GM23338 (cell line): ENCODE measurements at regions not wholly inside any gene's neighbourhood (a gene's known extent, or its start where the extent isn't known, plus 50 kb on each side); places are given as distances from the start of the nearest gene placed in this dataset.
"Not testable (repeated sequence)": the region's sequence is repeated elsewhere in the genome, so short reads cannot be mapped to it uniquely, and the experiment has no call there.

Experiments used
- ATAC-seq: fragments of 200-7000 bp; cut with Tn5 transposase; 3 replicates; pipeline ENCODE4 v1.9.1; 2020
- DNase-seq: peaks from one replicate; pipeline ENCODE4 v3.0.0-alpha.2; 2015; ENCODE audit warnings: low spot score
- H2AFZ ChIP-seq: fragments of 200-600 bp; sonication (generic); 2 replicates; pipeline ENCODE4 v1.8.0; 2016; ENCODE audit warnings: antibody characterized with exemption, mild to moderate bottlenecking, moderate library complexity
- H3F3A ChIP-seq: fragments of 200-600 bp; sonication (generic); replicated peaks from 2 replicates; pipeline ENCODE4 v1.8.0; 2017; ENCODE audit warnings: antibody characterized with exemption, mixed run types, low read depth
- H3K27ac ChIP-seq: fragments of 200-600 bp; sonication (generic); 2 replicates; pipeline ENCODE4 v1.6.1; 2016; ENCODE audit warnings: low read depth
- H3K27me3 ChIP-seq: fragments of 200-600 bp; sonication (generic); 2 replicates; pipeline ENCODE4 v1.8.0; 2016; ENCODE audit warnings: mild to moderate bottlenecking, mixed run types, moderate library complexity; ENCODE audit not compliant: insufficient read depth
- H3K36me3 ChIP-seq: fragments of 200-600 bp; sonication (generic); 2 replicates; pipeline ENCODE4 v1.8.0; 2016; ENCODE audit warnings: mild to moderate bottlenecking; ENCODE audit not compliant: insufficient read depth
- H3K4me1 ChIP-seq: fragments of 200-600 bp; sonication (generic); 2 replicates; pipeline ENCODE4 v1.8.0; 2016; ENCODE audit warnings: mild to moderate bottlenecking, moderate library complexity; ENCODE audit not compliant: insufficient read depth
- H3K4me2 ChIP-seq: fragments of 200-600 bp; sonication (generic); 2 replicates; pipeline ENCODE4 v1.7.1; 2017; ENCODE audit warnings: mixed run types
- H3K4me3 ChIP-seq: fragments of 200-600 bp; sonication (generic); 2 replicates; pipeline ENCODE4 v1.6.1; 2016; ENCODE audit warnings: mixed run types
- H3K79me2 ChIP-seq: fragments of 200-600 bp; sonication (generic); replicated peaks from 2 replicates; pipeline ENCODE4 v1.8.0; 2017; ENCODE audit warnings: mild to moderate bottlenecking; ENCODE audit not compliant: insufficient read depth
- H3K9me2 ChIP-seq: fragments of 200-600 bp; sonication (generic); 2 replicates; pipeline ENCODE4 v1.8.0; 2017; ENCODE audit not compliant: insufficient read depth
- H4K20me1 ChIP-seq: fragments of 200-600 bp; sonication (generic); replicated peaks from 2 replicates; pipeline ENCODE4 v1.8.0; 2017; ENCODE audit warnings: mild to moderate bottlenecking; ENCODE audit not compliant: insufficient read depth
- H3K27ac Mint-ChIP-seq: 2 replicates; pipeline ENCODE4 v1.8.0; 2020; ENCODE audit warnings: inconsistent platforms, mild to moderate bottlenecking, moderate library complexity, mixed read lengths
- H3K27me3 Mint-ChIP-seq: 3 replicates; pipeline ENCODE4 v1.8.0; 2022; ENCODE audit warnings: low read depth, mild to moderate bottlenecking, moderate library complexity, mixed read lengths, inconsistent platforms; ENCODE audit not compliant: insufficient read depth, poor library complexity
- H3K36me3 Mint-ChIP-seq: 3 replicates; pipeline ENCODE4 v1.8.0; 2021; ENCODE audit warnings: low read depth, mild to moderate bottlenecking, inconsistent platforms, moderate library complexity, mixed read lengths
- H3K4me1 Mint-ChIP-seq: 3 replicates; pipeline ENCODE4 v1.8.0; 2020; ENCODE audit warnings: mild to moderate bottlenecking, inconsistent platforms, mixed read lengths
- H3K4me3 Mint-ChIP-seq: 3 replicates; pipeline ENCODE4 v1.8.0; 2021; ENCODE audit warnings: moderate library complexity, mild to moderate bottlenecking, inconsistent platforms, mixed read lengths
- H3K9me3 Mint-ChIP-seq: 3 replicates; pipeline ENCODE4 v1.8.0; 2020; ENCODE audit warnings: moderate library complexity, mild to moderate bottlenecking, inconsistent platforms, mixed read lengths
- CREB1 ChIP-seq: fragments of 250-450 bp; sonication (Bioruptor Pico); IDR thresholded peaks from 2 replicates; pipeline ENCODE4 v1.5.0; 2020; ENCODE audit warnings: low read depth, mild to moderate bottlenecking, moderate library complexity
- EZH2 ChIP-seq: fragments of 200-600 bp; sonication (generic); IDR thresholded peaks from one replicate; pipeline ENCODE4 v1.8.0; 2017; ENCODE audit warnings: antibody characterized with exemption, mild to moderate bottlenecking, low read depth; ENCODE audit not compliant: unreplicated experiment
- EZH2phosphoT487 ChIP-seq: fragments of 200-600 bp; sonication (generic); IDR thresholded peaks from one replicate; pipeline ENCODE4 v1.8.1; 2018; ENCODE audit warnings: antibody characterized with exemption; ENCODE audit not compliant: unreplicated experiment
- JUNB ChIP-seq: IDR thresholded peaks from one replicate; pipeline ENCODE4 v1.6.1; 2016; ENCODE audit warnings: antibody characterized with exemption; ENCODE audit not compliant: unreplicated experiment
- NANOG ChIP-seq: IDR thresholded peaks from 2 replicates; pipeline ENCODE4 v1.6.1; 2016; ENCODE audit warnings: antibody characterized with exemption, borderline replicate concordance
- POLR2AphosphoS5 ChIP-seq: IDR thresholded peaks from 2 replicates; pipeline ENCODE4 v1.6.1; 2016; ENCODE audit warnings: antibody characterized with exemption, low read depth
- STAT1 ChIP-seq: IDR thresholded peaks from one replicate; pipeline ENCODE4 v1.6.1; 2016; ENCODE audit warnings: antibody characterized with exemption; ENCODE audit not compliant: unreplicated experiment
- ZNF114 ChIP-seq: fragments of 250-450 bp; sonication (Bioruptor Pico); IDR thresholded peaks from 2 replicates; pipeline ENCODE4 v1.5.0; 2020; ENCODE audit warnings: mild to moderate bottlenecking, moderate library complexity
- TF ChIP-seq, protein P1 (sequence below): fragments of 250-450 bp; sonication (Bioruptor Pico); IDR thresholded peaks from 2 replicates; pipeline ENCODE4 v1.5.0; 2020; ENCODE audit warnings: mild to moderate bottlenecking, moderate library complexity
- TF ChIP-seq, protein P2 (sequence below): IDR thresholded peaks from one replicate; pipeline ENCODE4 v1.6.1; 2018; ENCODE audit warnings: antibody characterized with exemption; ENCODE audit not compliant: unreplicated experiment
- TF ChIP-seq, protein P3 (sequence below), 2 experiments: fragments of 200-600 bp in 1 of 2; sonication (generic) in 1 of 2; conservative IDR thresholded peaks; 2 replicates each; pipeline versions ENCODE4 v1.5.1 to v1.6.1; 2016 to 2017; ENCODE audit warnings: antibody characterized with exemption in 2 of 2, low read depth in 2 of 2, mild to moderate bottlenecking in 2 of 2, moderate library complexity in 1 of 2
- TF ChIP-seq, protein P4 (sequence below): IDR thresholded peaks from 2 replicates; pipeline ENCODE4 v1.6.1; 2016; ENCODE audit warnings: antibody characterized with exemption

DNA sequence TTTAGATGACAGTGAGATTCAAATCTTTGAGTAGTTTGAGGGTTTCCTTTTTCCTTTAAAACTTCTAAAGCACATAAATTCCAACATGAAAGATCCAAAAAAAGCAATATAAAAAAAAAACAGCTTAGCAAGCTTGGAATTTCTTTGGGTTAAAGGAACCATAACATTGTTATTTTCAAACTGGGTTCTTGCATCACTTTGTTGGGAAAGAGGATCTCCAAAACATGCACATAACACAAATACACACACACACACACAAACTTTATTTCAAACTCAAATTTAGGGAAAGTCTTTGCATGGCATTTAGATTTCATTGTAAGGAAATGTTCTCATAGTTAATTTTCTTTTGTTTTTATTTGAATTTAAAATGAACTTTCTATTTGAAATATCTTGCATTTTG is 79.2 kb upstream of the COL8A1 start:
- Histone ChIP-seq H3K4me2 (no peak overlapping the region), H3K27ac (no peak overlapping the region), H3F3A (no peaks in the 10 kb centered on the region), H3K4me3 (no peak overlapping the region), H3K79me2 (no peaks in the 10 kb centered on the region), H2AFZ (no peak overlapping the region), H3K9me2 (peaks cover 12% of the 10 kb centered on the region), H3K4me1 (no peaks in the 10 kb centered on the region), H3K27me3 (no peaks in the 10 kb centered on the region), H3K36me3 (0 out of 2 replicates have a peak, but pooled peaks cover 6% of the 10 kb centered on the region), H4K20me1 (no peaks in the 10 kb centered on the region)
- DNase-seq (no peak), ATAC-seq (no peak)
- H3K4me3 Mint-ChIP-seq = no peak overlapping the region
- H3K9me3 Mint-ChIP-seq = no peaks in the 10 kb centered on the region
- TF ChIP-seq CREB1 (CRISPR knock-in tag) (no peak), EZH2 (no peak), POLR2AphosphoS5 (no peak), STAT1 (no peak), NANOG (no peak), EZH2phosphoT487 (no peak), ZNF114 (CRISPR knock-in tag) (no peak), JUNB (no peak)
- TF ChIP-seq, protein P1, sequence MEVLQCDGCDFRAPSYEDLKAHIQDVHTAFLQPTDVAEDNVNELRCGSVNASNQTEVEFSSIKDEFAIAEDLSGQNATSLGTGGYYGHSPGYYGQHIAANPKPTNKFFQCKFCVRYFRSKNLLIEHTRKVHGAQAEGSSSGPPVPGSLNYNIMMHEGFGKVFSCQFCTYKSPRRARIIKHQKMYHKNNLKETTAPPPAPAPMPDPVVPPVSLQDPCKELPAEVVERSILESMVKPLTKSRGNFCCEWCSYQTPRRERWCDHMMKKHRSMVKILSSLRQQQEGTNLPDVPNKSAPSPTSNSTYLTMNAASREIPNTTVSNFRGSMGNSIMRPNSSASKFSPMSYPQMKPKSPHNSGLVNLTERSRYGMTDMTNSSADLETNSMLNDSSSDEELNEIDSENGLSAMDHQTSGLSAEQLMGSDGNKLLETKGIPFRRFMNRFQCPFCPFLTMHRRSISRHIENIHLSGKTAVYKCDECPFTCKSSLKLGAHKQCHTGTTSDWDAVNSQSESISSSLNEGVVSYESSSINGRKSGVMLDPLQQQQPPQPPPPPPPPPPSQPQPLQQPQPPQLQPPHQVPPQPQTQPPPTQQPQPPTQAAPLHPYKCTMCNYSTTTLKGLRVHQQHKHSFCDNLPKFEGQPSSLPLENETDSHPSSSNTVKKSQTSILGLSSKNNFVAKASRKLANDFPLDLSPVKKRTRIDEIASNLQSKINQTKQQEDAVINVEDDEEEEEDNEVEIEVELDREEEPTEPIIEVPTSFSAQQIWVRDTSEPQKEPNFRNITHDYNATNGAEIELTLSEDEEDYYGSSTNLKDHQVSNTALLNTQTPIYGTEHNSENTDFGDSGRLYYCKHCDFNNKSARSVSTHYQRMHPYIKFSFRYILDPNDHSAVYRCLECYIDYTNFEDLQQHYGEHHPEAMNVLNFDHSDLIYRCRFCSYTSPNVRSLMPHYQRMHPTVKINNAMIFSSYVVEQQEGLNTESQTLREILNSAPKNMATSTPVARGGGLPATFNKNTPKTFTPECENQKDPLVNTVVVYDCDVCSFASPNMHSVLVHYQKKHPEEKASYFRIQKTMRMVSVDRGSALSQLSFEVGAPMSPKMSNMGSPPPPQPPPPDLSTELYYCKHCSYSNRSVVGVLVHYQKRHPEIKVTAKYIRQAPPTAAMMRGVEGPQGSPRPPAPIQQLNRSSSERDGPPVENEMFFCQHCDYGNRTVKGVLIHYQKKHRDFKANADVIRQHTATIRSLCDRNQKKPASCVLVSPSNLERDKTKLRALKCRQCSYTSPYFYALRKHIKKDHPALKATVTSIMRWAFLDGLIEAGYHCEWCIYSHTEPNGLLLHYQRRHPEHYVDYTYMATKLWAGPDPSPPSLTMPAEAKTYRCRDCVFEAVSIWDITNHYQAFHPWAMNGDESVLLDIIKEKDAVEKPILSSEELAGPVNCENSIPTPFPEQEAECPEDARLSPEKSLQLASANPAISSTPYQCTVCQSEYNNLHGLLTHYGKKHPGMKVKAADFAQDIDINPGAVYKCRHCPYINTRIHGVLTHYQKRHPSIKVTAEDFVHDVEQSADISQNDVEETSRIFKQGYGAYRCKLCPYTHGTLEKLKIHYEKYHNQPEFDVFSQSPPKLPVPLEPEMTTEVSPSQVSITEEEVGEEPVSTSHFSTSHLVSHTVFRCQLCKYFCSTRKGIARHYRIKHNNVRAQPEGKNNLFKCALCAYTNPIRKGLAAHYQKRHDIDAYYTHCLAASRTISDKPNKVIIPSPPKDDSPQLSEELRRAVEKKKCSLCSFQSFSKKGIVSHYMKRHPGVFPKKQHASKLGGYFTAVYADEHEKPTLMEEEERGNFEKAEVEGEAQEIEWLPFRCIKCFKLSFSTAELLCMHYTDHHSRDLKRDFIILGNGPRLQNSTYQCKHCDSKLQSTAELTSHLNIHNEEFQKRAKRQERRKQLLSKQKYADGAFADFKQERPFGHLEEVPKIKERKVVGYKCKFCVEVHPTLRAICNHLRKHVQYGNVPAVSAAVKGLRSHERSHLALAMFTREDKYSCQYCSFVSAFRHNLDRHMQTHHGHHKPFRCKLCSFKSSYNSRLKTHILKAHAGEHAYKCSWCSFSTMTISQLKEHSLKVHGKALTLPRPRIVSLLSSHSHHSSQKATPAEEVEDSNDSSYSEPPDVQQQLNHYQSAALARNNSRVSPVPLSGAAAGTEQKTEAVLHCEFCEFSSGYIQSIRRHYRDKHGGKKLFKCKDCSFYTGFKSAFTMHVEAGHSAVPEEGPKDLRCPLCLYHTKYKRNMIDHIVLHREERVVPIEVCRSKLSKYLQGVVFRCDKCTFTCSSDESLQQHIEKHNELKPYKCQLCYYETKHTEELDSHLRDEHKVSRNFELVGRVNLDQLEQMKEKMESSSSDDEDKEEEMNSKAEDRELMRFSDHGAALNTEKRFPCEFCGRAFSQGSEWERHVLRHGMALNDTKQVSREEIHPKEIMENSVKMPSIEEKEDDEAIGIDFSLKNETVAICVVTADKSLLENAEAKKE (CRISPR knock-in tag) = no peak
- TF ChIP-seq, protein P2, sequence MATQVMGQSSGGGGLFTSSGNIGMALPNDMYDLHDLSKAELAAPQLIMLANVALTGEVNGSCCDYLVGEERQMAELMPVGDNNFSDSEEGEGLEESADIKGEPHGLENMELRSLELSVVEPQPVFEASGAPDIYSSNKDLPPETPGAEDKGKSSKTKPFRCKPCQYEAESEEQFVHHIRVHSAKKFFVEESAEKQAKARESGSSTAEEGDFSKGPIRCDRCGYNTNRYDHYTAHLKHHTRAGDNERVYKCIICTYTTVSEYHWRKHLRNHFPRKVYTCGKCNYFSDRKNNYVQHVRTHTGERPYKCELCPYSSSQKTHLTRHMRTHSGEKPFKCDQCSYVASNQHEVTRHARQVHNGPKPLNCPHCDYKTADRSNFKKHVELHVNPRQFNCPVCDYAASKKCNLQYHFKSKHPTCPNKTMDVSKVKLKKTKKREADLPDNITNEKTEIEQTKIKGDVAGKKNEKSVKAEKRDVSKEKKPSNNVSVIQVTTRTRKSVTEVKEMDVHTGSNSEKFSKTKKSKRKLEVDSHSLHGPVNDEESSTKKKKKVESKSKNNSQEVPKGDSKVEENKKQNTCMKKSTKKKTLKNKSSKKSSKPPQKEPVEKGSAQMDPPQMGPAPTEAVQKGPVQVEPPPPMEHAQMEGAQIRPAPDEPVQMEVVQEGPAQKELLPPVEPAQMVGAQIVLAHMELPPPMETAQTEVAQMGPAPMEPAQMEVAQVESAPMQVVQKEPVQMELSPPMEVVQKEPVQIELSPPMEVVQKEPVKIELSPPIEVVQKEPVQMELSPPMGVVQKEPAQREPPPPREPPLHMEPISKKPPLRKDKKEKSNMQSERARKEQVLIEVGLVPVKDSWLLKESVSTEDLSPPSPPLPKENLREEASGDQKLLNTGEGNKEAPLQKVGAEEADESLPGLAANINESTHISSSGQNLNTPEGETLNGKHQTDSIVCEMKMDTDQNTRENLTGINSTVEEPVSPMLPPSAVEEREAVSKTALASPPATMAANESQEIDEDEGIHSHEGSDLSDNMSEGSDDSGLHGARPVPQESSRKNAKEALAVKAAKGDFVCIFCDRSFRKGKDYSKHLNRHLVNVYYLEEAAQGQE = no peak
- TF ChIP-seq, protein P3, sequence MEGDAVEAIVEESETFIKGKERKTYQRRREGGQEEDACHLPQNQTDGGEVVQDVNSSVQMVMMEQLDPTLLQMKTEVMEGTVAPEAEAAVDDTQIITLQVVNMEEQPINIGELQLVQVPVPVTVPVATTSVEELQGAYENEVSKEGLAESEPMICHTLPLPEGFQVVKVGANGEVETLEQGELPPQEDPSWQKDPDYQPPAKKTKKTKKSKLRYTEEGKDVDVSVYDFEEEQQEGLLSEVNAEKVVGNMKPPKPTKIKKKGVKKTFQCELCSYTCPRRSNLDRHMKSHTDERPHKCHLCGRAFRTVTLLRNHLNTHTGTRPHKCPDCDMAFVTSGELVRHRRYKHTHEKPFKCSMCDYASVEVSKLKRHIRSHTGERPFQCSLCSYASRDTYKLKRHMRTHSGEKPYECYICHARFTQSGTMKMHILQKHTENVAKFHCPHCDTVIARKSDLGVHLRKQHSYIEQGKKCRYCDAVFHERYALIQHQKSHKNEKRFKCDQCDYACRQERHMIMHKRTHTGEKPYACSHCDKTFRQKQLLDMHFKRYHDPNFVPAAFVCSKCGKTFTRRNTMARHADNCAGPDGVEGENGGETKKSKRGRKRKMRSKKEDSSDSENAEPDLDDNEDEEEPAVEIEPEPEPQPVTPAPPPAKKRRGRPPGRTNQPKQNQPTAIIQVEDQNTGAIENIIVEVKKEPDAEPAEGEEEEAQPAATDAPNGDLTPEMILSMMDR (conservative IDR thresholded peaks at IDR 0.05; ENCODE audit: low read depth in 2 of 2) = no peak
- TF ChIP-seq, protein P4, sequence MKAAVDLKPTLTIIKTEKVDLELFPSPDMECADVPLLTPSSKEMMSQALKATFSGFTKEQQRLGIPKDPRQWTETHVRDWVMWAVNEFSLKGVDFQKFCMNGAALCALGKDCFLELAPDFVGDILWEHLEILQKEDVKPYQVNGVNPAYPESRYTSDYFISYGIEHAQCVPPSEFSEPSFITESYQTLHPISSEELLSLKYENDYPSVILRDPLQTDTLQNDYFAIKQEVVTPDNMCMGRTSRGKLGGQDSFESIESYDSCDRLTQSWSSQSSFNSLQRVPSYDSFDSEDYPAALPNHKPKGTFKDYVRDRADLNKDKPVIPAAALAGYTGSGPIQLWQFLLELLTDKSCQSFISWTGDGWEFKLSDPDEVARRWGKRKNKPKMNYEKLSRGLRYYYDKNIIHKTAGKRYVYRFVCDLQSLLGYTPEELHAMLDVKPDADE = no peak
- H3K27ac Mint-ChIP-seq = no peak overlapping the region
- H3K27me3 Mint-ChIP-seq = no peaks in the 10 kb centered on the region
- no peaks in the 10 kb centered on the region for H3K36me3 Mint-ChIP-seq
- H3K4me1 Mint-ChIP-seq = no peaks in the 10 kb centered on the region

DNA sequence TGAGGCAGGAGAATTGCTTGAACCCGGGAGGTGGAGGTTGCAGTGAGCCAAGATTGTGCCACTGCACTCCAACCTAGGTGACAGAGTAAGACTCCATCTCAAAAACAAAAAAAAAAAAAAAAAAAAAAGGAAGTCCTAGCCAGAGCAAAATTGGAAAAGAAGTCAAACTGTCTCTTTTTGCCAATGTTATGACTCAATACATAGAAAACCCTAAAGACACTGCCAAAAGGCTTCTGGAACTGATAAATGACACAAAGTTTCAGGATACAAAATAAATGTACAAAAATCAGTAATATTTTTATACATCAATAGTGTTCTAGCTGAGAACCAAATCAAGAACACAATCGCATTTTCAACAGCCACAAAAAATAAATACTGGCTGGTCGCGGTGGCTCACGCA is 82.5 kb upstream of the COL8A1 start:
- H2AFZ ChIP-seq, H3K79me2 ChIP-seq, H3K4me3 Mint-ChIP-seq, H3K27ac ChIP-seq, DNase-seq, H3K27me3 Mint-ChIP-seq, H3K4me2 ChIP-seq, H3K4me1 Mint-ChIP-seq, H3K4me3 ChIP-seq, H3K36me3 Mint-ChIP-seq, H4K20me1 ChIP-seq, ATAC-seq, H3K27me3 ChIP-seq, H3F3A ChIP-seq, H3K4me1 ChIP-seq, H3K27ac Mint-ChIP-seq, H3K36me3 ChIP-seq, H3K9me3 Mint-ChIP-seq: not testable (repeated sequence)
- peaks cover 17% of the 10 kb centered on the region for H3K9me2 ChIP-seq
